Activated T-cell treated with anti-CD3 and anti-CD28 coated beads, Interleukin-2, amount 50 U/mL, for 72 hours (primary cell): ENCODE measurements at regions not wholly inside any gene's neighbourhood (a gene's known extent, or its start where the extent isn't known, plus 50 kb on each side); places are given as distances from the start of the nearest gene placed in this dataset.
"Not testable (repeated sequence)": the region's sequence is repeated elsewhere in the genome, so short reads cannot be mapped to it uniquely, and the experiment has no call there.

ENCODE experiments used
- ATAC-seq, 2 donors: fragments of 150-1000 bp; cut with Tn5 transposase; replicated peaks in 1 of 2; 2 replicates each; pipeline ENCODE4 v1.10.0; 2021; ENCODE audit warnings: moderate library complexity in 2 of 2, mild to moderate bottlenecking in 1 of 2
- DNase-seq, 2 donors: peaks; one replicate each; pipeline ENCODE4 v3.0.0; 2021 to 2022; ENCODE audit warnings: mixed read lengths in 1 of 2
- H3K27ac Mint-ChIP-seq: one replicate; pipeline ENCODE4 v1.8.0; 2022; ENCODE audit warnings: mild to moderate bottlenecking, moderate library complexity, mixed read lengths
- H3K27me3 Mint-ChIP-seq: one replicate; pipeline ENCODE4 v1.8.0; 2022; ENCODE audit warnings: low read depth, mixed read lengths
- H3K36me3 Mint-ChIP-seq, 2 donors: one replicate each; pipeline ENCODE4 v1.8.0; 2022; ENCODE audit warnings: mixed read lengths in 2 of 2, mild to moderate bottlenecking in 1 of 2; ENCODE audit not compliant: insufficient read depth in 2 of 2
- H3K4me1 Mint-ChIP-seq: one replicate; pipeline ENCODE4 v1.8.0; 2022; ENCODE audit warnings: low read depth, mixed read lengths
- H3K4me3 Mint-ChIP-seq, 2 donors: one replicate each; pipeline ENCODE4 v1.8.0; 2022; ENCODE audit warnings: mild to moderate bottlenecking in 2 of 2, mixed read lengths in 2 of 2, moderate library complexity in 2 of 2
- H3K9me3 Mint-ChIP-seq, 2 donors: one replicate each; pipeline ENCODE4 v1.8.0; 2022; ENCODE audit warnings: mixed read lengths in 2 of 2

DNA sequence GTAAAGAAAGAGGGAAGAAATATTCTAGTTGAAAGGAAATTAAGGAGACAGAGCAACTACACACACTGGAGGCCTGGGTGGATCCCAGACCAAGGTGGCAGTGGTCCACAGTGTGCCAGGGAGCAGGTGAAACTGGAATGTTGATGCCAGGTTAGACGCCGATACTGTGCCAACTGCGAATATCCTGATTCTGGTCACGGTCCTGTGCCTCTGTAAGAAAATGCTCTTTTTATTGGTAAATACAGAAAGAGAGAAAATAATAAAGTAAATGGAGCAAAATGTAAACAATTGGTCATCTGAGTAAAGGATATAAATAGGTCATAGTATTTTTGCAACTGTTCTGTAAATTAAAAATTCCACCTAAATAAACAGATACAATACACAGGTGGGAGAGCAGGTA is 131.1 kb downstream of the ATP6V0E2 start:
- not testable (repeated sequence) for H3K4me3 Mint-ChIP-seq, DNase-seq, H3K4me1 Mint-ChIP-seq, H3K9me3 Mint-ChIP-seq, H3K27ac Mint-ChIP-seq, H3K27me3 Mint-ChIP-seq, ATAC-seq, H3K36me3 Mint-ChIP-seq

DNA sequence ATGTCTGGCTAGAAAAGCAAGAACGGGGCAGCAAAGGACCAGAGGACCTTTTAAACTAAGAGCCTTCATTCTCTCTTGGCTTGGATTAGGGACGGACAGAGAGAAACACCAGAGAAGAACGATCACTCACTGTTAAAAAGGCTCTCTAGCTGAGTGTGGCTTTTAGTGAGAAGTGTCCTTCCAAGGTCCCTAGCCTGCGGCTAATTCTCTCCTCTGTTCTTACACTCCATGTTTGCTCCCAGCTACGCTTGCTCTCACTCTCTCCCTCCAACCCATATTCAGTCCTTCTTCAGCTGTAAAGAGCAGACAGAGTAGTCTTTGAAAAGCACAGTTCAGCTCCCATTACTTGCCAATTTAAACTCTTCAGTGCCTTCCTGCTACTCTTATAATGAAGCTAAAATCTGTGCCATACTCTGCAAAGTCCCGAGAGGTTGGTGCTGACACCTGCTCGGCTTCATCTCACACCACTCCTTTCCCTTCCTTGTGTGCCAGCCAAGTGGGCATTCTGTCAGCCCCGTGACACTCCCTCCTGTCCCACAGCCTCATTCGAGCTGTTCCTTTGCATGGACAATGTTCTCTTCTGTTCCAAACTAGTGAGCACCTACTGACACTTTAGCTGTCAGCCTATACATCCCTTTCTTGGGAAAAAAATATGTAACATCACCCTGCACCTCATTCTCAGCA is 136.0 kb downstream of the ATP6V0E2 start:
- H3K27ac Mint-ChIP-seq, H3K4me3 Mint-ChIP-seq: not testable (repeated sequence)

DNA sequence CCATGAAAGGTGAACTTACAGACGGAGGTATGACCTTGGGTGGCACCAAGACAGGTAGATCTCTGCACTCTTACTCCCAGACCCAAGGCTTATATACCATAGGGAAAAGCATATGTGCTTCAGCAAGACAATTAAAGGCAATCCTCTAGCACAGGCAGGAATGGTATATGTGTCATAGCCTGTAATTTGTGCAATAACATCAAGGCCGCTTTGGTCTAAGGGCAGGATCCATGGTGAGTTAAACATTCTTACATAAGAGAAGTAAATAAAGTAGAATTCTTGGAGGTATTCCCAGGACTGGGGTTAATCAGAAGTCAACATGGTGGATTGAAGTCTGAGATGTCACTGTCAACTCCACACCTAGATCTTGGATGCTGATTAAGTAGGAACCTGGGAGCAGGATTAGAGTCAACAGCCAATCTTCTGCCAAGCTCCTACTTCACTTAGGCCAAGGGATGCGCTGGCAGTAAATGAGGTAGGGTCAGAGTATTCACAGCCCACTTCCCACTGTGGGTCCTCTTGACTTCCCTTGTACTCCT is 143.0 kb downstream of the ATP6V0E2 start:
- not testable (repeated sequence) for H3K4me3 Mint-ChIP-seq, H3K9me3 Mint-ChIP-seq, H3K27ac Mint-ChIP-seq, DNase-seq, ATAC-seq, H3K27me3 Mint-ChIP-seq, H3K36me3 Mint-ChIP-seq, H3K4me1 Mint-ChIP-seq

More for the DNA sequence above, 136.0 kb downstream of the ATP6V0E2 start:
- not testable (repeated sequence) for H3K9me3 Mint-ChIP-seq, ATAC-seq, H3K36me3 Mint-ChIP-seq, DNase-seq, H3K4me1 Mint-ChIP-seq, H3K27me3 Mint-ChIP-seq

DNA sequence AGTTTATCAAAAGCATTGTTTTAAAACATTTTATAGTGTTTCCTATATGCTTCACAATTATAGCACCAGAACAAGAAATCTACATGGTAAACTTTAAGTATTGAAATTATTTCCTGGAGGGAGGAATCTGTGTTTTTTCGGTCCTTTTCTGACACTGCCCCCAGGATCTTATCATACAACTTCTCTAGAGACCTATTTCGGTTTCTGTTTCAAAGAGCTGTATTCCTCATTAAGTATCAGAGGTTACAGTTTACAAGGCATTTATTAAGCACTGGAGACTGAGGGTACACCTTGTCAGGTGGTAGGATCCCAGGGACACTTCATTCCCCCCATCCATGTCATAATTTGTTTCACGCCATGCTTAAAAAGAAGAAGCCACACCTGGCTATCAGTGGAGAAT is 146.4 kb downstream of the ATP6V0E2 start:
- H3K9me3 Mint-ChIP-seq, H3K27ac Mint-ChIP-seq, DNase-seq, H3K4me1 Mint-ChIP-seq, H3K27me3 Mint-ChIP-seq, ATAC-seq, H3K36me3 Mint-ChIP-seq, H3K4me3 Mint-ChIP-seq: not testable (repeated sequence)

DNA sequence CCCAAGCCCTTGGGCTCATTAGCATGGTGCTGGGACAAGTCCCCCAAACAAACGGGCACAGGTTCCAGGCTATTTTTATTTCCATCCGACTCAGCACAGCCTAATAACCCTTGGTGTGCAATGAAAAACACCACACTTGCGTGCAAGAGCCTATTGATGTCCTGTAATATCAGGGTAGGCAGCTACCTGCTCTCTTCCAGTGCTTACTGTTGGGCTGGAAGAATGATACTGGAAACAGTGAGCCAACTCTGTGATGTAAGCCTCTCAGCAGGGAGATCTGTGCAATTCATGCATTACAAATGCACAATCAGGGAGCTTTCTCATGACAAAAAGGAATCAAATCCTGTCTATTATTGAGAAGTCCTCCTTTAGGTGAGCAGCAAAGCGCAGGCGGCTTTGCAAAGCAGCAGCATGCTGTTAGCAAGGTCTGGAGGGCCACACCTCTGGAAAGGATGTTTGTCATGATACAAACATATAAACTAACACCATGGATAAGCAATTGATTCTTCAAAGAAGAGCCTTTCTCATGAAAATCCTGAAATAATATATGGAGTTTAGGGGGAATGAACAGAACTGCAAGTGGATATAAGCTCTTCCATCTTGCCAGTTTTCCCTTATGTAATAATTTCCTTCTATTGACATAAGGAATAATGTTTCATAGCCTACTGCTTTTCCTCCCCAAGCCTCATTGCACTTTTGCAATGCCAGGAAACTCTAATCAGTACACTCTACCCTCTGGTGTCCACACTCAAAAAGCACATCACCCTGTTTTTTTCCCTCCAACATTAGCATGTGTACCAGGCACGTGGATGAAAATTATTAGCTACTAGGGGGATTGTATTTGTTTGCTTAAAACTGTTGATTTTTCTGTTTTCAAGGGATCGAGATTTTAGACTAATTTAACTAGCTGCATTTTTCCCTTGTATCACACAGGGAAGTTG is 151.1 kb downstream of the ATP6V0E2 start:
- not testable (repeated sequence) for DNase-seq, ATAC-seq, H3K4me3 Mint-ChIP-seq, H3K9me3 Mint-ChIP-seq, H3K27me3 Mint-ChIP-seq, H3K36me3 Mint-ChIP-seq, H3K27ac Mint-ChIP-seq, H3K4me1 Mint-ChIP-seq

DNA sequence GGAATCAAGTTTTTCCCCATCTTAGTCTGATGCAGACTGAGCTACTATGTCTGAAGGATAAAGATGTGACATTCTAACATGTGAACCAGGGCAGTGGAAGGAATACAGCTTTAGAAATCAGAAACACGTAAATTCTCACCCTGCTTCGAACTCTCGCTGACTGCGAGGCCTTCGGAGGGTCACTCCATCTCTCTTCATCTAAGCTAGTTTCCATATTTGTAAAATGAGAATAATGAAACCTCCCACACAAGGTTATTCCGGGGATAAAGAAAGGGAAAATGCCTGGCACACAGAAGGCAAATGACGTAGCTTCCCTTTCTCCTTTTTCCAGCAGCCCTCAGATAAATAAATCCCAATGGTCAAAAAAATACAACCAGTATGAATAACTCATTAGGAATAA is 152.0 kb downstream of the ATP6V0E2 start:
- not testable (repeated sequence) for H3K36me3 Mint-ChIP-seq, H3K4me3 Mint-ChIP-seq, H3K9me3 Mint-ChIP-seq, H3K4me1 Mint-ChIP-seq, DNase-seq, ATAC-seq, H3K27me3 Mint-ChIP-seq, H3K27ac Mint-ChIP-seq

DNA sequence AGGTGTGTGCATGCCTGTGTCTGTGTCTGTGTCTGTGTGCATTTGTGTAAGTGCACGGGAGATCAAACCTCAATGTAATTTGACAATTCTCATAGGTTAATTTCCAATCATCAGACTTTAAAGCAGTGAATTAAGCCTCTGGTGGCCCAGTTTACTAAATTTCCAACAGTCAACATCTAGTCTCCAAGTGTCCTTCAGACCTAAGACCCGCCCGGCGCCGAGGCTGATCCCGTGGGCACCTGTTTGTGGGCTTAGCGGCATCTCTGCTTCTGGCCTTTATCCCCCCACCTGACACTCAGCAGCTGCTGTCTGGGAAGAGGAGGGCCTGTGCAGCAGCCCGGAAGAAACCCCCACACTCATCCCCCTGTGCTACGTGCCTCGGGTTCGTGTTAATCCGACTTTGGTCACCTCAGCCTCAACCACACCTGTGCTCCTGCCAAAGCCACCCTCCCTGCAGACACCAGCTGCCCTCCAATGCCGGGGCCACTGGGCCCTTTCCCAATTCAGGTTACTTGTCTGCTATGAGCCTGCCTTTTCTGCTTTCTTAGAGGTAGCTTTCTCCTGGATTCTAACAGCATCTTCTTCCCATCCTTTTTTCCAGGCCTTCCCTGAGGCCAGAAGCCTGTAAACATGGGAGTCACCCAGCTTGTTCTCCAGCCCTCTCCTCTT is 154.7 kb downstream of the ATP6V0E2 start:
- not testable (repeated sequence) for DNase-seq, ATAC-seq, H3K27ac Mint-ChIP-seq, H3K9me3 Mint-ChIP-seq, H3K27me3 Mint-ChIP-seq, H3K4me3 Mint-ChIP-seq, H3K4me1 Mint-ChIP-seq, H3K36me3 Mint-ChIP-seq

DNA sequence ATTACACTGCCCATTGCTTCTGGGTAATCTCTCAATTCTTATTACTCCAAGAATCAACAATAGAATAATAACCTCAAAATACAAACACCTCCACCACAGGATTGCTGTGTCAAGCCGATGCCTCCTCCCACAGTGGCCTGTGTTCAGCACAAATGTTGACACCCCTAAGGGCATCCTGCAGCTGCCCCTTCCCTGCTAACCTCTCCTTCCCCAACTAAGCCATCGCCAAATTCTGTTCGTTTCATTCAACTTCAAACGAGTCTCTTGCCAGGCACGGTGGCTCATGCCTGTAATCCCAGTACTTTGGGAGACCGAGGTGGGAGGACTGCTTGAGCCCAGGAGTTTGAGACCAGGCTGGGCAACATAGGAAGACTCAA is 155.2 kb downstream of the ATP6V0E2 start:
- not testable (repeated sequence) for H3K9me3 Mint-ChIP-seq, H3K27me3 Mint-ChIP-seq, H3K36me3 Mint-ChIP-seq, H3K4me1 Mint-ChIP-seq, H3K27ac Mint-ChIP-seq, H3K4me3 Mint-ChIP-seq, ATAC-seq, DNase-seq

DNA sequence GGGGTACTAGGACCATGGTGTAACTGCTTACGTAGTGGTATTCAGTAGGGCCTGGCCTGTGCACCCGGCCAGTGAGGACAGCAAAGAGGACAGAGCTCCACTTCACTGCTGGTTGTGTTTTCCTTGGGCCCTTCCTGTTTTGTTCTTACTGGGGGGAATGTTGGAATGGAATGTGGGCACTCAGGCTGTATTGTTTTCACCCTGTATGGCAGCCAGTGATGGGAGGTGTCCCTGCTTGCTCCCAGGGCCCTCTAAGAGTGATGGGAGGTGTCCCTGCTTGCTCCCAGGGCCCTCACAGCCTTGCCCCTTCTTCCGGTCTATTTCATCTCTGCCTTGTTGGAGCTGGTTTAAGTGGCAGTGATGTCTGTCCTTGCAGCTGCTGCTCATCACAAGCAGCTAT is 158.0 kb downstream of the ATP6V0E2 start:
- not testable (repeated sequence) for DNase-seq, ATAC-seq, H3K9me3 Mint-ChIP-seq, H3K36me3 Mint-ChIP-seq, H3K4me3 Mint-ChIP-seq, H3K4me1 Mint-ChIP-seq, H3K27me3 Mint-ChIP-seq, H3K27ac Mint-ChIP-seq

DNA sequence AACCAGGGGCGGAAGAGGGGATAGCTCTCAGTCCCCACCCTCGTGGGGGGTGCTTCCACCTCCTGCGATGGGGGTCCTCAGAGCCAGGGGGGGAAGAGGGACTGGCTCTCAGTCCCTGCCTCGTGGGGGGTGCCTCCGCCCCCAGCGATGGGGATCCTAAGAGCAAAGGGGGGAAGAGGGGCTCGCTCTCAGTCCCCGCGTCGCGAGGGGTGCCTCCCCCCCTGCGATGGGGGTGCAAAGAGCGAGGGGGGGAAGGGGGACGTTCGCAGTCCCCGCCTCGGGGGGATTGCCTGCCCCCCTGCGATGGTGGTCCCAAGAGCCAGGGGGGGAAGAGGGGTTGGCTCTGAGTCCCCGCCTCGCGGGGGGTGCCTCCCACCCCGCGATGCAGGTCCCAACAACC is 159.9 kb downstream of the ATP6V0E2 start:
- H3K4me1 Mint-ChIP-seq, H3K27ac Mint-ChIP-seq, H3K9me3 Mint-ChIP-seq, H3K36me3 Mint-ChIP-seq, H3K4me3 Mint-ChIP-seq, ATAC-seq, DNase-seq, H3K27me3 Mint-ChIP-seq: not testable (repeated sequence)

DNA sequence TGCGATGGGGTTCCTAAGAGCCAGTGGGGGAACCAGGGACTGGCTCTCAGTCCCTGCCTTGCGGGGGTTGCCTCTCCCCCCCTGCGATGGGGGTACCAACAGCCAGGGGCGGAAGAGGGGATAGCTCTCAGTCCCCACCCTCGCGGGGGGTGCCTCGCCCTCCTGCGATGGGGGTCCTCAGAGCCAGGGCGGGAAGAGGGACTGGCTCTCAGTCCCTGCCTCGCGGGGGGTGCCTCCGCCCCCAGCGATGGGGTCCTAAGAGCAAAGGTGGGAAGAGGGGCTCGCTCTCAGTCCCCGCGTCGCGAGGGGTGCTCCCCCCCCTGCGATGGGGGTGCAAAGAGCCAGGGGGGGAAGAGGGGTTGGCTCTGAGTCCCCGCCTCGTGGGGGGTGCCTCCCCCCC is 162.0 kb downstream of the ATP6V0E2 start:
- H3K4me3 Mint-ChIP-seq, H3K27me3 Mint-ChIP-seq, ATAC-seq, H3K27ac Mint-ChIP-seq, DNase-seq, H3K4me1 Mint-ChIP-seq, H3K36me3 Mint-ChIP-seq, H3K9me3 Mint-ChIP-seq: not testable (repeated sequence)

DNA sequence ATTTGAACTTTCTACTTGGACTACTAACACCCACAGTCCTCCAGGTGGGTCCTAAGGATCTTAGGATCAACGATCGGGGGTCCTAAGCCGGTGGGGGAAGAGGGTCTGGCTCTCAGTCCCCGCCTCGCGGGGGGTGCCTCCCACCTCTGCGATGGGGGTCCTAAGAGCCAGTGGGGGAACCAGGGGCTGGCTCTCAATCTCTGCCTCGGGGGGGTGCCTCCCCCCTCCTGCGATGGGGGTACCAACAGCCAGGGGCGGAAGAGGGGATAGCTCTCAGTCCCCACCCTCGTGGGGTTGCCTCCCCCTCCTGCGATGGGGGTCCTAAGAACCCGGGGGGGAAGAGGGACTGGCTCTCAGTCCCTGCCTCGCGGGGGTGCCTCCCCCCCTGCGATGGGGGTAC is 165.3 kb downstream of the ATP6V0E2 start:
- not testable (repeated sequence) for DNase-seq, H3K4me3 Mint-ChIP-seq, H3K36me3 Mint-ChIP-seq, H3K9me3 Mint-ChIP-seq, H3K4me1 Mint-ChIP-seq, H3K27me3 Mint-ChIP-seq, ATAC-seq, H3K27ac Mint-ChIP-seq

DNA sequence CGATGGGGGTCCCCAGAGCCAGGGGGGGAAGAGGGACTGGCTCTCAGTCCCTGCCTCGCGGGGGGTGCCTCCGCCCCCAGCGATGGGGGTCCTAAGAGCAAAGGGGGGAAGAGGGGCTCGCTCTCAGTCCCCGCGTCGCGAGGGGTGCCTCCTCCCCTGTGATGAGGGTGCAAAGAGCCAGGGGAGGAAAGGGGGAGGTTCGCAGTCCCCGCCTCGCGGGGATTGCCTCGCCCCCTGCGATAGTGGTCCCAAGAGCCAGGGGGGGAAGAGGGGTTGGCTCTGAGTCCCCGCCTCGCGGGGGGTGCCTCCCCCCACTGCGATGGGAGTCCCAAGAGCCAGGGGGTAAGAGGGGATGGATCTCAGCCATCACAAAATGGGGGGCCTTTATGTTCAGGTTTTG is 168.5 kb downstream of the ATP6V0E2 start:
- not testable (repeated sequence) for H3K9me3 Mint-ChIP-seq, H3K36me3 Mint-ChIP-seq, ATAC-seq, H3K4me3 Mint-ChIP-seq, DNase-seq, H3K27ac Mint-ChIP-seq
- peaks cover 29% of the 10 kb centered on the region for H3K27me3 Mint-ChIP-seq
- peaks cover 11% of the 10 kb centered on the region for H3K4me1 Mint-ChIP-seq
